Suprapubic skin (tissue), 4 donors: ENCODE measurements at regions not wholly inside any gene's neighbourhood (a gene's known extent, or its start where the extent isn't known, plus 50 kb on each side); places are given as distances from the start of the nearest gene placed in this dataset.

Source experiments
- DNase-seq, 2 donors: peaks; one replicate each; pipeline ENCODE4 v3.0.0-alpha.2; 2019; ENCODE audit warnings: low spot score in 2 of 2
- H3K27ac ChIP-seq: fragments of 200-600 bp; sonication (generic); one replicate; pipeline ENCODE4 v1.5.1; 2019
- H3K27me3 ChIP-seq: fragments of 200-600 bp; sonication (generic); one replicate; pipeline ENCODE4 v1.5.1; 2019
- H3K36me3 ChIP-seq: fragments of 200-600 bp; sonication (generic); one replicate; pipeline ENCODE4 v1.5.1; 2019
- H3K4me1 ChIP-seq: fragments of 200-600 bp; sonication (generic); one replicate; pipeline ENCODE4 v1.5.1; 2019
- H3K4me3 ChIP-seq: fragments of 200-600 bp; sonication (generic); one replicate; pipeline ENCODE4 v1.5.1; 2019; ENCODE audit warnings: mild to moderate bottlenecking
- H3K9me3 ChIP-seq: fragments of 200-600 bp; sonication (generic); one replicate; pipeline ENCODE4 v1.5.1; 2019
- EP300 ChIP-seq: sonication (generic); formaldehyde crosslinking; IDR thresholded peaks from one replicate; pipeline ENCODE4 v1.6.1; 2017; ENCODE audit warnings: antibody characterized with exemption
- POLR2A ChIP-seq, 2 donors: fragments of 450-650 bp; IDR thresholded peaks; one replicate each; pipeline ENCODE4 v1.6.1; 2017; ENCODE audit warnings: antibody characterized with exemption in 2 of 2, mild to moderate bottlenecking in 2 of 2, moderate library complexity in 2 of 2
- POLR2AphosphoS5 ChIP-seq, 3 donors: sonication (generic); formaldehyde crosslinking; IDR thresholded peaks; one replicate each; pipeline ENCODE4 v1.6.1; 2017; ENCODE audit warnings: antibody characterized with exemption in 3 of 3
- WGBS: methylation state at CpG from one replicate; pipeline ENCODE4 v1.1.5; 2018; 5-methylcytosine and 5-hydroxymethylcytosine counted together
- TF ChIP-seq, protein P1 (sequence below), 2 donors: fragments of 200-600 bp in 1 of 2; fragments of 450-650 bp in 1 of 2; sonication (generic) in 1 of 2; IDR thresholded peaks; one replicate each; pipeline ENCODE4 v1.5.1; 2016 to 2019; ENCODE audit warnings: antibody characterized with exemption in 2 of 2, mild to moderate bottlenecking in 1 of 2, moderate library complexity in 1 of 2

DNA sequence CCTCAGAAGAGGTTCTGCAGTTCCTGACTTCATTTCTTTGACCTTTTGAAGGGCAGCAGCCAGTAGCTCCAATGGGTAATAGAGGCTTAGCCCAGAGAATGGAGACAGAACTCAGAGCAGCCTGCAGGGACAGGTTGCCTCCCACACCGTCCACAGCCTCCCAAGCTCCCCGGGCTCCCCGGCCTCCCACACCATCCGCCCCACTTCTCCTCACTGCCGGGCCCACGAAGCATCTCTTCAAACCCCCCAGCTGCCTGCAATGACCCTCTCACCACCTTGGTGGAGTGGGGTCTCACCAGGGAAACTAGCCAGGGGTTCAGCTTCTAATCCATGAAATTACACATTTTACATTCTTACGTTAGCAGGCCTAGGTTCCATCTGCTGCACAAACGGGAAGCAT, 652.0 kb upstream of the SALL3 start:
- WGBS, result 94% methylated on average over 8 of the region's 8 CpGs
- Histone ChIP-seq H3K4me1 (no peaks in the 10 kb centered on the region), H3K27ac (no peak overlapping the region), H3K4me3 (no peak overlapping the region), H3K36me3 (no peaks in the 10 kb centered on the region), H3K27me3 (no peaks in the 10 kb centered on the region), H3K9me3 (no peaks in the 10 kb centered on the region)
- DNase-seq, result no peak
- TF ChIP-seq, protein P1, sequence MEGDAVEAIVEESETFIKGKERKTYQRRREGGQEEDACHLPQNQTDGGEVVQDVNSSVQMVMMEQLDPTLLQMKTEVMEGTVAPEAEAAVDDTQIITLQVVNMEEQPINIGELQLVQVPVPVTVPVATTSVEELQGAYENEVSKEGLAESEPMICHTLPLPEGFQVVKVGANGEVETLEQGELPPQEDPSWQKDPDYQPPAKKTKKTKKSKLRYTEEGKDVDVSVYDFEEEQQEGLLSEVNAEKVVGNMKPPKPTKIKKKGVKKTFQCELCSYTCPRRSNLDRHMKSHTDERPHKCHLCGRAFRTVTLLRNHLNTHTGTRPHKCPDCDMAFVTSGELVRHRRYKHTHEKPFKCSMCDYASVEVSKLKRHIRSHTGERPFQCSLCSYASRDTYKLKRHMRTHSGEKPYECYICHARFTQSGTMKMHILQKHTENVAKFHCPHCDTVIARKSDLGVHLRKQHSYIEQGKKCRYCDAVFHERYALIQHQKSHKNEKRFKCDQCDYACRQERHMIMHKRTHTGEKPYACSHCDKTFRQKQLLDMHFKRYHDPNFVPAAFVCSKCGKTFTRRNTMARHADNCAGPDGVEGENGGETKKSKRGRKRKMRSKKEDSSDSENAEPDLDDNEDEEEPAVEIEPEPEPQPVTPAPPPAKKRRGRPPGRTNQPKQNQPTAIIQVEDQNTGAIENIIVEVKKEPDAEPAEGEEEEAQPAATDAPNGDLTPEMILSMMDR (IDR thresholded peaks at IDR 0.05), result no peak
- TF ChIP-seq POLR2A (IDR thresholded peaks at IDR 0.05) (no peak), EP300 (no peak), POLR2AphosphoS5 (IDR thresholded peaks at IDR 0.05) (no peak)

GRCh38 chr18:78330766-78331165, 648.9 kb upstream of the SALL3 start:
- no peaks in the 10 kb centered on the region for H3K36me3 ChIP-seq
- H3K4me3 ChIP-seq, result no peak overlapping the region
- H3K27ac ChIP-seq, result no peak overlapping the region
- 92% methylated on average over 10 of the region's 10 CpGs for WGBS
- no peaks in the 10 kb centered on the region for H3K27me3 ChIP-seq
- no peaks in the 10 kb centered on the region for H3K4me1 ChIP-seq
- TF ChIP-seq EP300 (no peak), POLR2A (IDR thresholded peaks at IDR 0.05) (no peak), POLR2AphosphoS5 (IDR thresholded peaks at IDR 0.05) (no peak)
- TF ChIP-seq, protein P1 (IDR thresholded peaks at IDR 0.05), result no peak
- H3K9me3 ChIP-seq, result no peaks in the 10 kb centered on the region
- no peak for DNase-seq

DNA sequence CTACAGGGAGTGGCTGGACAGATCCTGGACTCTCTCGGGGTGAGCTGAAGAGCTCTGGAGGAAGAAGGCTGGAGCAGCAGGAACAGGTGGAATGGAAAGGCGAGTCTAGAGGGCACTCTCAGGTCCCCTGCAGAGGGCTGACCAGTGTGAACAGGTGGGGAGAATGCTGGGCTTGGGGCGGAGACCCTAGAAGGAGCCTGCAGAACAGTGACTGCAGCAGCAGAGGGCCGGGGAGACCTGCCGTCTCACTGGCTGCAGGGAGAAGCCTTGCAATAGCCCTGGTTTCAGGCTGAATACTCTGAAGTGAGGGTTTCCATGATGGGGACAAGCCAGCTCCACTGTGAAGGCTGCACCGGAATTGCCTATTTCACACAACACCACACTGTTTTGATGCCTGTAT, 626.7 kb upstream of the SALL3 start:
- H3K27me3 ChIP-seq, result no peaks in the 10 kb centered on the region
- WGBS, result 88% methylated on average over 6 of the region's 6 CpGs
- no peaks in the 10 kb centered on the region for H3K9me3 ChIP-seq
- H3K36me3 ChIP-seq, result no peaks in the 10 kb centered on the region
- no peaks in the 10 kb centered on the region for H3K4me1 ChIP-seq
- no peak for DNase-seq
- no peak overlapping the region for H3K4me3 ChIP-seq
- TF ChIP-seq POLR2A (IDR thresholded peaks at IDR 0.05) (no peak), POLR2AphosphoS5 (IDR thresholded peaks at IDR 0.05) (no peak), EP300 (no peak)
- no peak overlapping the region for H3K27ac ChIP-seq

GRCh38 chr18:78362198-78362597, 617.4 kb upstream of the SALL3 start:
- Histone ChIP-seq H3K4me3 (no peak overlapping the region), H3K4me1 (no peaks in the 10 kb centered on the region), H3K27ac (no peak overlapping the region), H3K27me3 (no peaks in the 10 kb centered on the region), H3K36me3 (no peaks in the 10 kb centered on the region), H3K9me3 (no peaks in the 10 kb centered on the region)
- 91% methylated on average over 8 of the region's 15 CpGs for WGBS
- TF ChIP-seq POLR2A (IDR thresholded peaks at IDR 0.05), result no peak
- no peak for TF ChIP-seq POLR2AphosphoS5 (IDR thresholded peaks at IDR 0.05)
- DNase-seq, result no peak

GRCh38 chr18:78363556-78364387, 615.8 kb upstream of the SALL3 start:
- Histone ChIP-seq H3K36me3 (no peaks in the 10 kb centered on the region), H3K27me3 (no peaks in the 10 kb centered on the region), H3K4me3 (no peak overlapping the region), H3K4me1 (no peaks in the 10 kb centered on the region), H3K9me3 (no peaks in the 10 kb centered on the region), H3K27ac (no peak overlapping the region)
- no peak for DNase-seq
- 92% methylated on average over 31 of the region's 44 CpGs for WGBS
- no peak for TF ChIP-seq POLR2AphosphoS5 (IDR thresholded peaks at IDR 0.05)
- no peak for TF ChIP-seq EP300
- no peak for TF ChIP-seq POLR2A (IDR thresholded peaks at IDR 0.05)
- TF ChIP-seq, protein P1 (IDR thresholded peaks at IDR 0.05), result no peak

DNA sequence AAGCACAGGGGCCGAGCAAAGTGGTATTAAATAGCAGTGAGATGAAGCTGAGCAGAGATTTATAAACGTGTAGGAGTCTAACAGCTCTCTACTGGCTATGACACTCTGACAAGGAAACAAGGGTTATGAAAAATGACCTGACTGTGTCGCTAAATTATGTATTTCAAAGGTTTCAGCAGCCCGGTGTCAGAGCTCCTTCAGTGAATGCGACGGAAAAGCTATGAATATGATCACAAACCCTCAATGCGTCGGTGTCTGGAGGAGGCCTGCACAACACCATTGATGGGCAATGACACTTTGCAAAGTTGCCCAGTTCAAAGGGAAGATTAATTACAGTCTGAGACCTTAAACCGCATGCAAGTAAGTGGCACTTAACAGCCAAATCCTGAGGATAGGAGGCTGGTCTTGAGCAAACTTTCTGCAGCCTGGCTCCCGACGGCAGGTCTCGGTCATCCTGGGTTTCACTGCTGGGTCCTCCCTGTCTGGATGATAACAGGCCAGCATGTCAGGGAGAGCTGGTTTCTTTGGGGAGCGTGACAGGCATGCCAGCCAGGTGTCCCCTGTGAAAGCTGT, 615.1 kb upstream of the SALL3 start:
- DNase-seq, result no peak
- Histone ChIP-seq H3K9me3 (peaks cover 4% of the 10 kb centered on the region), H3K27me3 (no peaks in the 10 kb centered on the region), H3K4me1 (no peaks in the 10 kb centered on the region), H3K27ac (no peak overlapping the region), H3K4me3 (no peak overlapping the region), H3K36me3 (no peaks in the 10 kb centered on the region)
- WGBS, result 79% methylated on average over 13 of the region's 13 CpGs
- TF ChIP-seq POLR2AphosphoS5 (IDR thresholded peaks at IDR 0.05) (no peak), EP300 (no peak), POLR2A (IDR thresholded peaks at IDR 0.05) (no peak)
- TF ChIP-seq, protein P1 (IDR thresholded peaks at IDR 0.05), result no peak
